Skeletal muscle tissue (tissue), 3 donors: ENCODE measurements at regions not wholly inside any gene's neighbourhood (a gene's known extent, or its start where the extent isn't known, plus 50 kb on each side); places are given as distances from the start of the nearest gene placed in this dataset.

Experiments used
- H3K27ac ChIP-seq: one replicate; pipeline ENCODE4 v1.7.0; 2013; ENCODE audit warnings: mild to moderate bottlenecking, low read depth, low read length, inconsistent platforms
- H3K27me3 ChIP-seq, 3 donors: one replicate each; pipeline ENCODE4 v1.7.0; 2013; ENCODE audit warnings: low read length in 3 of 3; ENCODE audit not compliant: control insufficient read depth in 3 of 3, insufficient read depth in 3 of 3
- H3K36me3 ChIP-seq, 3 donors: one replicate each; pipeline ENCODE4 v1.7.0; 2013; ENCODE audit warnings: low read length in 3 of 3; ENCODE audit not compliant: control insufficient read depth in 3 of 3, insufficient read depth in 3 of 3
- H3K4me1 ChIP-seq, 3 donors: one replicate each; pipeline ENCODE4 v1.7.0; 2013; ENCODE audit warnings: low read length in 3 of 3, mild to moderate bottlenecking in 3 of 3; ENCODE audit not compliant: control insufficient read depth in 3 of 3, insufficient read depth in 3 of 3
- H3K4me3 ChIP-seq, 3 donors: one replicate each; pipeline ENCODE4 v1.7.0; 2013; ENCODE audit warnings: low read length in 3 of 3
- H3K9ac ChIP-seq, 3 donors: one replicate each; pipeline ENCODE4 v1.7.0; 2013; ENCODE audit warnings: low read length in 3 of 3, mild to moderate bottlenecking in 3 of 3, moderate library complexity in 2 of 3, low read depth in 1 of 3
- H3K9me3 ChIP-seq, 3 donors: one replicate each; pipeline ENCODE4 v1.7.0; 2013; ENCODE audit warnings: low read length in 3 of 3; ENCODE audit not compliant: control insufficient read depth in 3 of 3
- donor health status: Osteomylitis.

DNA sequence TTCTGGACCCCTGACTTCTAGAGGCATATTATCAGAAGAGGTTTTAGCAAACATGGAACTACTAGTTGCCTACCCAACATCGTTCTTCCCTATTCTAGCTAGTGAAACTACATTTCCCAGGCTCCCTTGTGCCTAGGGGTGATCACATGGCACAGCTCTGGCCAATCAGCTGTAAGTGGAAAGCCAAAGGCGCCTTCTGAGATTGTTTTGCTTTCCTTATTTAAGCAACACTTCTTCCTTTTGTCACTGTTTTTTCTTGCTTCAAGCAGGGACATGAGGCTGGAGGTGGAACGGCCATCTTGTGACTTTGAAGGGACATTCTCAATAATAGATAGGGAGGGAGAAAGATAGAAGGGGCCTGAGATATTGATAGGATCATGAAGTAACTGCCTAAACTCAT lies 136.7 kb downstream of the ZNF664 start:
- peaks cover 0 to 2% (median 0%) of the 10 kb centered on the region in 3 donors for H3K9me3 ChIP-seq
- no peaks in the 10 kb centered on the region for H3K27me3 ChIP-seq
- H3K9ac ChIP-seq: no peak overlapping the region
- H3K27ac ChIP-seq: no peak overlapping the region
- no peaks in the 10 kb centered on the region for H3K36me3 ChIP-seq
- no peaks in the 10 kb centered on the region for H3K4me1 ChIP-seq
- no peak overlapping the region for H3K4me3 ChIP-seq

DNA sequence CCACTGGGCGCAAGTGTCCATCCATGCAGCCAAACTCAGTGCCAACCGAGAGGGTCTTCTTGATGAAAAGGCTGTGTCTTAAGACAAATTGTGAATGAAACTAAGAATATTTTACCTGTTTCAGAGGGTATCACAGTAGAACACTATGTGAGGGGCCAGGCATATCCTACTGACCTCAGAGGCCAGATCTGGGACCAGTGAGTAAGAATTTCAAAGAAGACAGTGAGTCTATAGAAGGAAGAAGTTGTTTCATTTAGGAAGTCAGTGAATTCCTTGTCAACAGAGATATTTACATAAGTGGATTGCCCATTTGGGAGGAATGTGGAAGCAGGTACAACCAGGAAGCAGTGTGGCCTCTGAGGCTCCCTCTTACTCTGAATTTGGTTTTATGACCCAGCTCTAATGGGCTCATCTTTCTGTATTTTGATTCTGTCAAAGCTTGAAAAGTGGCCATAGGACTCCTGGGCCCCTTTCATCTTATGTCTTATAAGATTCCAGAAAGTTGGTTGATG lies 137.4 kb downstream of the ZNF664 start:
- H3K36me3 ChIP-seq: no peaks in the 10 kb centered on the region

DNA sequence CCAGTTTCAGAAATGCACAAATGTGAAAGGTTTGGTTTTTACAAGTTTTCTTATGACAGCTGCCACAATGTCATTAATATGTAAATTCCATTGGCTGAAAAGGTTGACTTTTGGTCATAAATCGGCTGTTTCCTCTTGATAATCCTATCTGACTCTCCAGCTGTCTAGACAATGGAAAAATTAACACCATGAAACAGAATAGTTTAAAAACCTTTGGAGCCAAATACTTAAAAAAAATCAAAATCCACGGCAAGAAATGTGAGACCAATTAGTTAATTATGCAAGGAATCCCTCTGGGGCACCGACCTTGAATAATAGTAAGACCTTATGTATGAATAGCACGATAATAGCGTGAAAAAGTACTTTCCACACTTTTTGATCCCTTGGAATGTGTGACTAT lies 138.0 kb downstream of the ZNF664 start:
- Histone ChIP-seq H3K9ac (no peak overlapping the region), H3K4me1 (no peaks in the 10 kb centered on the region), H3K4me3 (no peak overlapping the region), H3K36me3 (no peaks in the 10 kb centered on the region), H3K27me3 (no peaks in the 10 kb centered on the region), H3K9me3 (peaks cover 0 to 2% (median 0%) of the 10 kb centered on the region in 3 donors), H3K27ac (no peak overlapping the region)

More for the DNA sequence above, 137.4 kb downstream of the ZNF664 start:
- Histone ChIP-seq H3K27ac (no peak overlapping the region), H3K9ac (no peak overlapping the region), H3K4me3 (no peak overlapping the region), H3K27me3 (no peaks in the 10 kb centered on the region), H3K9me3 (peaks cover 0 to 2% (median 0%) of the 10 kb centered on the region in 3 donors), H3K4me1 (no peaks in the 10 kb centered on the region)

DNA sequence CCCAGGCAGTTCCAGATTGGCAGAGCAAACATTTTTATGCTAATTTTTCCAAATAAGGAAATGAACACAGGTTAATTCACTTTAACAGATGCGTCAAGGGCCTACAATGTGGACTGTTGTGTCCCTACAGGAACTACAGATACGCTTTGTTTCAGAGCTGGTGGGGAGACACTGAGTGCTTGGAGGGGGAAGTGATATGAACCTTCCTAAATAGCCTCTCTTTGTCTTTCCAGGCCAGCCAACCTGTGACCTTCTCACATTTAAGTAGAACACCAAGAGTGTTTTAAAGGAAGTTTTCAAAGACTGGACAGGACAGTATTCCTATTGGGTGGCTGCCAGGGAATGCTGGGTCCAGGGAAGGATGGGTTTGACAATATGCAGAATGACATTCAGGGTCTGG lies 141.3 kb downstream of the ZNF664 start:
- no peak overlapping the region for H3K27ac ChIP-seq
- H3K36me3 ChIP-seq: no peaks in the 10 kb centered on the region
- H3K9ac ChIP-seq: no peak overlapping the region
- H3K4me3 ChIP-seq: no peak overlapping the region
- peaks cover 0 to 3% (median 3%) of the 10 kb centered on the region in 3 donors for H3K27me3 ChIP-seq
- H3K9me3 ChIP-seq: peaks cover 0 to 2% (median 0%) of the 10 kb centered on the region in 3 donors
- H3K4me1 ChIP-seq: no peaks in the 10 kb centered on the region

DNA sequence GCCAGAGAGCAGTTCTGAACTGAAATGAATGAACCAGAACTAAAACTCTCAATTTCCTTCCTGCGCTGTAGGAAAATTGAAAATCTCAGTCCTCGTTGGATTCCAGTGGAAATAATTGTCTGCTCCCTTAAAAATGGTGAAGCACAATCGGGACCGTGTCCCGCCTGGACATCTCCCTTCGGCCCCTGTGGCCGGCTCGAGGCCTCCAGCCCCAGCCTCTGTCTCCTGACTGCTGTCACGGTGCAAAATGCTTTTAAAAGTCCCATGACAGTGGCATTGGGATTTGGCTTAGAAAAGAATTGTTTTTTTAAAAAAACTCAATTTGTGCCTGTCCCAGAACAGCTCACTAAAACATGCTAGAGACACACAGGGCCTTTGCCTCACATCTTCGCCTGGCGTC lies 142.5 kb downstream of the ZNF664 start:
- H3K9ac ChIP-seq: no peak overlapping the region
- peaks cover 0 to 3% (median 3%) of the 10 kb centered on the region in 3 donors for H3K27me3 ChIP-seq
- H3K4me1 ChIP-seq: no peaks in the 10 kb centered on the region
- H3K4me3 ChIP-seq: no peak overlapping the region
- H3K27ac ChIP-seq: no peak overlapping the region
- no peaks in the 10 kb centered on the region for H3K36me3 ChIP-seq
- H3K9me3 ChIP-seq: peaks cover 0 to 2% (median 0%) of the 10 kb centered on the region in 3 donors

DNA sequence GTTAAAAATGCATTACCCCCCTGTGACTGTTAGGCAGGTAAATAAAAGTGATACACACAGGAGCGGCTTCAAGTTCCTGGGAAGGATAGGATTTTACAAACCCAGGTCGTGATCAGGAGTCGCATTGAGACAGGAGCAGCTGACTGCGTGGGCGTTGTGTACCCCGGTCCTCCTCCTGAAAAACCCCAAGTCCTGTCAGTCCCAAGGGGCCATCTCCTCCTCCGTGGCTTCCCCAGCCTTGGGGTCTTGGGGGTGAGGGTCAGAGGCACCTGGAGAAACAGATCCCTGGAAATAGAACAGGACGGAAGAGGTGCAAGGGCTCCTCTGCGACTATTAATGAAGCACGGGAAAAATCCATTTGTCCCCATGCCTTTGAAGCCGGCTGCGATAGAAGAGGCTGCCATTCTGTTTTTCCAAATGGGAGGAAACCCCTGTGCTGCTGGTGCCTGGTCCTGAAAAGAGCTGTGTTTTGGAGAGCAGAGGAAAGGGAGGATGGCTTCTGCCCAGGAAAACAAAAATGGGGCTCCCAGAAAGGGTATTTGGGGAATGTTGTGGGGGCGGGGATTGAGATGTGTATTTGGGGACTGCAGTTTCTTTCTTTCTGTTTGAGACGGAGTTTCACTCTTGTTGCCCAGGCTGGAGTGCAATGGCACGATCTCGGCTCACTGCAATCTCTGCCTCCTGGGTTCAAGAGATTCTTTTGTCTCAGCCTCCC lies 143.1 kb downstream of the ZNF664 start:
- peaks cover 0 to 3% (median 3%) of the 10 kb centered on the region in 3 donors for H3K27me3 ChIP-seq

DNA sequence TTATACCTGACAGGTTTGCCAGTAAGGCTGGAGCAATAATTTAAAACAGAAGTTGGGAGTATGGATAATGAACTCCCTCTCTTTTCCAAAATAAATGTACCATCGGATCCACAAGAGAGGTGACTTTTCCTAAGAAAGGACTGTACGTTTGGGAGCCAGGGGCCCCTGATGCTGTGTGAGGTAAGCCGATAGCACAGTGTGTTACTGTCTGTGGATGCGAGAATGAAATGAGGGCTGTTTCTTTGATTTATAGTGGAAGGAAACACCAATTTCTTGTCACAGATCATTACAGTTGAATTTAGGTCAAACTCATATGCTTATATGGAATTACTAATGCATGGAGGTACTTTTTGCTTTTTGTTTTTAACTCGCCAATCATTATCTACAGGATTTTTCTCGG lies 147.7 kb downstream of the ZNF664 start:
- H3K4me1 ChIP-seq: no peaks in the 10 kb centered on the region
- H3K27ac ChIP-seq: no peak overlapping the region
- H3K9ac ChIP-seq: no peak overlapping the region
- no peak overlapping the region for H3K4me3 ChIP-seq
- peaks cover 7 to 11% (median 10%) of the 10 kb centered on the region in 3 donors for H3K27me3 ChIP-seq
- no peaks in the 10 kb centered on the region for H3K36me3 ChIP-seq
- no peaks in the 10 kb centered on the region for H3K9me3 ChIP-seq

More for the DNA sequence above, 143.1 kb downstream of the ZNF664 start:
- peaks cover 0 to 2% (median 0%) of the 10 kb centered on the region in 3 donors for H3K9me3 ChIP-seq
- no peak overlapping the region for H3K27ac ChIP-seq
- no peaks in the 10 kb centered on the region for H3K36me3 ChIP-seq
- H3K9ac ChIP-seq: no peak overlapping the region
- H3K4me1 ChIP-seq: no peaks in the 10 kb centered on the region
- no peak overlapping the region for H3K4me3 ChIP-seq

DNA sequence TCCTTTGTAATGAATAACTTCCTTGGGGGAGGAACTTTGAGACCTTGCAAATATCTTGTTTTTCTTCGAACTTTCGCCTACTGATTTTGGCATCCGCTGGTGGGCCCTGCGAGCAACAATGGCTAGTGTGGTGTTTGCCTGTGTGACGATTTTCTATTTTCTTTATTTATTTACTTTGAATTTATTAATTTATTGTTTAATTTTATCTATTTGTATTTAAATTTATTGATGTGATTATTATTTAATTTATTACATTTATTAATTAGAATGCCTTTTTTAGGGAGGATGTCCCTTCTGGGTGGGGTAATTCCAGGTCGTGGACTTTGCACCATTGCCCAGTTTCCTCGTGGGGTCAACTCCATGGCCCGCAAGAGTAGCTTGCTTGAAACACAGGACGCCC lies 149.7 kb downstream of the ZNF664 start:
- Histone ChIP-seq H3K36me3 (no peaks in the 10 kb centered on the region), H3K27me3 (peaks cover 7 to 8% (median 7%) of the 10 kb centered on the region in 3 donors), H3K4me3 (no peak overlapping the region), H3K9ac (no peak overlapping the region), H3K27ac (no peak overlapping the region), H3K9me3 (no peaks in the 10 kb centered on the region), H3K4me1 (no peaks in the 10 kb centered on the region)

DNA sequence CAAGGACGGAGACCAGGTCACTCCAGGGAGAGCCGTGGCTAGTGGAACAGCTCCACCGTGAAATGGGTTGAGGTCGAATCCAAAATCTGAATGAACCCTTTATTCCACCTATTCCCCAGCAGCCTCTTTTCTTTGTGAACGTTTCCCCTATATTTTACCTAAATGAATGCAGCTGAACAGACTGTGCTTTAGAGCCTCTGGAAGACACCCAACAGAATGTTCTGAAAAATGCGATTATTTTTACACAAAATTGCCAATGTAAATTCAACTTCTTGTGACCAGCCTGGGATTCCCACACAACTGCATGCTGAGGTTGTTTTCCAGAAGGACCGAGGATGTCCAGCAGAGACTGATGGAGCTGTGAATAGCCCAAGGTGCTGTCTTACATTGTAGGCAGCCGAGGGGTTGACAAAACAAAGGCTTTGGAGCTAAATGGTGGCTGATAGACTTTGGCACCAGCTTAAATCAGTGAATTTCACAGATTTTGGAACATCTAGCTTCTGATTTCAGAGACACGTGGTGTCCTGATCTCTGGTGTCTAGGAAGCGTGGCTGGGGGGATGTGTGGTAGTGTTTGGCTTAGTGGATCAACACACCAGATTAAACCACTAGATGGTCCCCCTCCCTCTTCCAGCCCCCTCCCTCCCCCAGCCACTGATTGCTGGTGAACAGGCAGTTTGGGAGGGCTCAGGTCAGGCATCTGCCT lies 150.4 kb downstream of the ZNF664 start:
- H3K4me1 ChIP-seq: no peaks in the 10 kb centered on the region
- no peak overlapping the region for H3K4me3 ChIP-seq
- H3K27me3 ChIP-seq: peaks cover 7 to 8% (median 7%) of the 10 kb centered on the region in 3 donors
- no peaks in the 10 kb centered on the region for H3K36me3 ChIP-seq
- H3K9ac ChIP-seq: no peak overlapping the region
- H3K9me3 ChIP-seq: no peaks in the 10 kb centered on the region
- no peak overlapping the region for H3K27ac ChIP-seq
